ENCODE measurements at regions not wholly inside any gene's neighbourhood (a gene's known extent, or its start where the extent isn't known, plus 50 kb on each side); places are given as distances from the start of the nearest gene placed in this dataset.

- no peak for DNase-seq
Measured at GRCh38 chr12:124167141-124167540, 127.8 kb upstream of the RFLNA start.

GRCh38 chr12:124168016-124168786, 126.7 kb upstream of the RFLNA start:
- peak; percentile 18 for DNase-seq

GRCh38 chr12:124169577-124170284, 125.2 kb upstream of the RFLNA start:
- no peak for DNase-seq

DNA sequence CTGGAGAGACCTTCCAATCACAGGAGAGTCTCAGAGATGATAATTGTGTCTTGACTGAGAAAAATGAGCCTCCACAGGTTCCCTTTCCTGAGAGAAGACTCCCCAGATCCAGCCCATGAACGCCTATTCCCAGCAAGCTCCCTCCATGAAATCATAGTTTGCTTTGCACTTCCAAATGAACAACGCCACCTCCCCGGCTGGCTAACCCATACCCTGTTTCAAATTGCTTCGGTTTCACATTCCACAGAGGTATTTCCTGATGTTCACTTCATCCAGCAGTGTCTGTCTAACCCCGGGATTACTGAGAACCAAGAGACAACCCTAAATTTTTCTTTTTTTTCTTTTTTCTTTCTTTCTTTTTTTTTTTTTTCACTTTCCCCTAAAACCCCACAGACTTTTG, 124.1 kb upstream of the RFLNA start:
- no peak for DNase-seq

GRCh38 chr12:124171231-124171979, 123.5 kb upstream of the RFLNA start:
- DNase-seq: no peak

DNA sequence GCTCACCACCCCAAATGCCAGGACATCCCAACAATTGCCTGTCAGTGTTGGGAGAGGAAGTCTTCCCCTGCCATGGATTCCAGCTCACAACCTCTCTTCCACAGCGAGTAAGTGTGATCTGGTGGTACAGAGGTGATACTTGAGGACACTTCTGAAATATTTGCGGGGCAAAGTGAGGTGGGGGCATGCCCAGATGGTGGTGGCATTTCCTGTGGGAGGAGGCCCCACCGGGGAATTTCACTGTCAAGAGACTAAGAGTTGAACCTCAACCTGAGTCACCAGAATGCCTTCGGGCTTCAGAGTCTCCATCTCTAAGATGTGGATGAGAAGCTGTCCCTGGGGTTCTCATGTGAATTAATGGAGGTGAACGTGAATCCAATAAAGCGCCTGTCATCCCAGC, 122.3 kb upstream of the RFLNA start:
- DNase-seq: no peak

DNA sequence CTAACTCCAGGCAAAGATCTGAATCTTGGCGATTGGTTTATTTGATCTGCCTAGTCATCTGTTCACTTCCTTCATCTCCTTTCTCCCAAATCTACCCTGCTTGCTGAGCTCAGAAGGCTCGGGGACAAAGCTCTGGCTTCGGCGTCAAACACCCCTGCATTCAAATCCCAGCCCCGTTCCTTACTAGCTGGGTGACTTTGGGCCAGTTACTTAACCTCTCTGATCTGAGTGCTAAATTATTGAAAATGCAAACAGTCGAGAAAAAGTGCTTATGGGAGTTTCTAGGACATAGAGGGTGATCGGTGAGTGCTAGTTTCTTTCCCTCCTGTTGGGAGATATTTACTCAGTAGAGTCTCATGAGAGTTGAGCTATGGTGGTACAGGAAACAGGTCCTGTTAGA, 121.2 kb upstream of the RFLNA start:
- DNase-seq: no peak

- no peak for DNase-seq
Measured at GRCh38 chr12:124174451-124175348, 120.2 kb upstream of the RFLNA start.

- no peak for DNase-seq
Measured at GRCh38 chr12:124175704-124176103, 119.2 kb upstream of the RFLNA start.

DNA sequence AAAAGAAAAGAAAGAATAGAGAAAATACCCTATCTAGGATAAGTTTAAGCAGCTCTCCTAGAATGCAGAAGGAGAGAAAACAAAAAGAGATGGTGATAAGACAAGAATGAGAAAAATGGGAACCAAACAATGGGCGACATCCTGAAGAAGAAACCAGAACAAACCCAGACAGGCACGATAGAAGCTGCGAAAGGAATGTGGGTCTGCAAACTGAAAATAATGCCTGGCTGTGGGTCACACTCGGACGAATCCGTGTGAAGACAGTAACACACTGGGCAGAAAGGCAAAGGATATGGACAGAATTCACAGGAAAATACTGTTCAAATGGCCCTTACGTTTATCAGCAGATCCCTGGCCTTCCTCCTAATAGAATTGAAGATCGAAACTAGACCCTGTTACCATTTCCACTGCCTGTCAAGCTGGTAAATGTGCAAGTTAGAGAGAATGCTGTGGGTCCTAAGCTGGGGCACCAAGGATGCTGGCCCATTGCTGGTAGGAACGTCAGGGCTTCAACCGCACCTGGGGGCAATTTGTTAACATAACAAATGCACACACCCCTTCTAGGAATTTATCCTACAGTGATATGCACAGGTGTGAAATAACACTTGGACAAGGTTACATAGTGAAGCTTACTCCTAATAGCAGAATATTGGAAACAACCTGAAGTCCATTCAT, 117.5 kb upstream of the RFLNA start:
- DNase-seq: no peak

- no peak for DNase-seq
Measured at GRCh38 chr12:124177951-124178316, 117.0 kb upstream of the RFLNA start.

DNA sequence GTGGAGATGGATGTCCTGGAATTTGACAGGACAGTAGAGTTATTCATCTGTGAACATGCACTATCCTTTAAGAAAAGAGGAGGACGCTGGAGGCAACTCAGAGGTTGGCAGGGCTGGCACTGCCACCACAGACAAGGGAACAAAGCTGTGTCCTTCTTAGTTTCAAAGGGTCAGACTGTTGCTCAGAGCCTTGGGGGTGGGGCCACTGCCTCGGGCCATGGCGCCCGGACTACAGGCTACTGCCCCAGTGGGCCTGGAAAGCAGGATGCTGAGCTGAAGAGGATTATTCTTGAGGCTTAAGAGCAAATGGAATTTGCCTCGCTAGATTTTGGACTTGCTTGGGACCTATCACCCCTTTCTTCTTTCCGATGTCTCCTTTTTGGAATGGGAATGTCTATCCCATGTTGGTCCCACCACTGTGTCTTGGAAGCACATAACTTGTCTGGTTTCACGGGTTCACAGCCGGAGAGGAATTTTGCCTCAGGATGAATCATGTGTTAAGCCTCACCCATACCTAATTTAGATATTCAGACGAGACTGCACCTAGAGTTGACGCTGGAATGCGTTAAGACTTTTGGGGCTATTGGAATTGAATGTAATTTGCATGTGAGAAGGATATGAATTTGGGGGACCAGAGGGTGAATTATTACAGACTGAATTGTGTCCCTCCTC, 114.8 kb upstream of the RFLNA start:
- DNase-seq: no peak

DNA sequence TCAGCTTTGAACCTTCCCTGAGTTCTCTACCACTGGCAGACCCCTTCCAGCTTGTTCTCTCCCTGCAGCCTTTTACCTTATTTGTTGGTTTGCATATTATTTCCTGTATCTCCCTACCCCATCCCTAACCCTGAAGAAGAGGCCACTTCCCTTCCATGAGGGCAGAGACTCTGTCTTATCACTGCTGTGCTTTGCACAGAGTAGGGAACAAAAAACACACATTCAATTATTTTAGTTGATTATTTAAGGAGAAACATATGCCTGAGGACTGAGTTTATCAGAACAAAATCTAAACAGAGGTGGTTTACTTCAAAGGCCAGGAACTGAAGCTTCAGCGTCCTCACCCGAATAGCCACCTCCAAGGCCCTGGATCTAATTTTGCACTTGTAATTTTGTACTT, 111.7 kb upstream of the RFLNA start:
- DNase-seq: no peak

DNA sequence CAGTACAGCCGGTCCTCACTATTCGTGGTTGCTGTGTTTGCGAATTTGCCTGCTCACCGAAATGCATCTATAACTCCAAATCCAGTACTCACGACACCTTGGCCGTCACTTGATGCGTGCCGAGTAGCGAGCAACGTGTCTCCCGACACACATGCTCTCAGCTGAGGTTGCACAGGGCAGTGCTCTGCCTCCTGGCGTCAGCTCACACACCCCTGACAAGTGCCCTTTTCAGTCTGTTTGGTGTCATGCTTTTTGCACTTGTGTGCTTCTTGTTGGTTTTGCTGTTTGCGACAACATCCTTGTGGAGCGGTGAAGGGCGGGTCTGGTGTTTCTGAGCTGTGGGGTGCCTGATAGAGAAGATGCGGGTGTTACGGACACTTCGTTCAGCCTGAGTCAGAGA, 110.4 kb upstream of the RFLNA start:
- no peak for DNase-seq

GRCh38 chr12:124185971-124186686, 108.8 kb upstream of the RFLNA start:
- no peak for DNase-seq

- DNase-seq: peak; percentile 83
Measured at GRCh38 chr12:124188084-124188483, 106.8 kb upstream of the RFLNA start.

GRCh38 chr12:124188561-124189405, 106.1 kb upstream of the RFLNA start:
- peak; percentile 99 for DNase-seq

DNA sequence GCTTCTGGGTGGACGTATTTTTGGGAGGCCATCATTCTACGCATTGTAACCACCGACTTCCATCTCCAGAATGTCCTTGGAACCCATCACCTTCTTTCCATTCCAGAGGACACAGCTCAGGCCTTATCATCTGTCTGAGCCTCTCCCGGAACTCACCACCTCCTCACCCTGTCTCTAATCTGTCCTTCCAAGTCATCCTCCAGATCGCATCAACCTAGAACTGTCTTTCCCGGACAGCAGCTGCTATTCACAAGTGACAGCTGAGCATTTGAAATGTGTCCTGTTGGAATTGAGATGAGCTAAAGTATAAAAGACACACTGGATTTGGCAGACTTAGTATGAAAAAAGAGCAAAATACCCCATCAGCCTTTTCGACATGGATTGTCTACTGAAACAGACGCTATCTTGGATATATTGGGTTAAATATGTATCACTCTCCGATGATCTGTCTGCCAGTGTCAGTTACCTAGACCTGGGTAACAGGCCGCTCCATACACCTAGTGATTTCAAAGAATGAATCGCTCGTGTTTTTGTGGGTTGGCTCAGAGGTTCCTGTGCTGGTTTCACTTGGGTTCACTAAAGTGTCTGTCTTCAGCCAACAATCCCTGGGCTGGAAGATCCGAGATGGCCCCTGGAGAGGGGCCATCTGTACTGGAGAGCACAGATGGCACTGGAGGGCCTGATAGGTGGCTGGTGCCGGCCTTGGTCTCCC, 104.4 kb upstream of the RFLNA start:
- DNase-seq: no peak

DNA sequence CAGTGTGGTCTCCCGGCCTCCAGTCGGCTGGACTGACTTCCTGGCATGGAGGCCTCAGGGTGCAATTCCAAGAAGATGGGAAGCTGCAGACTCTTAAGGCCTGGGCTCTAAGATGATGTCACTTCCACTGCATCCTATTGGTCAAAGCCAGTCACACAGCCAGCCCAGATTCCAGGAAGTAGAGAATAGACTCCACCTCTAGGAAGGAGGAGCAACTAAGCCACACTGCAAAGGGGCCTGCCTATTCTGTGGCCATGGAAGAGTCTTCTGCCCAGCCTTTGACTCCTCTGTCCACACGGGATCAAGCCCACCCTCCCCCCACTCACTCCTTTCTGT, 103.9 kb upstream of the RFLNA start:
- DNase-seq: peak; percentile 54
